ENCODE measurements at regions not wholly inside any gene's neighbourhood (a gene's known extent, or its start where the extent isn't known, plus 50 kb on each side); places are given as distances from the start of the nearest gene placed in this dataset.

DNA sequence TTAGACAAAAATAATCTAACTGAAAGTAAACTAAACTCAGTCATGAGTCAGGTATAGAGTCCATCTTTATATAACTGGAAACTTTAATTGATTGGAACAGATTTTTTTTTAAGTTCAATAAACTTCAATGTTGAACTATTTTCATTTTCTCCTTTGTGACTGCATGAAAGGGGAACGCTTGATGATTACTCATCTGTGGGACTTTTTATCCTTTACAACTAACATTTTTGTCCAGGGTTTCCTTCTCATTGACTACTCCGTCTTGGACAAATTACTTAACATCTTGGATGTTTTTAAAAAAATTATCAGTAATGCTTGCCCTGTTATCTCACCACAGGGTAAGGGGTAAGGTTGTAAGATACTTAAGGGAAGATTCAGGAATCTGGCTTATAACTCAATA lies 1658.4 kb downstream of the MAT2B start:
- TF ChIP-seq, protein P1, sequence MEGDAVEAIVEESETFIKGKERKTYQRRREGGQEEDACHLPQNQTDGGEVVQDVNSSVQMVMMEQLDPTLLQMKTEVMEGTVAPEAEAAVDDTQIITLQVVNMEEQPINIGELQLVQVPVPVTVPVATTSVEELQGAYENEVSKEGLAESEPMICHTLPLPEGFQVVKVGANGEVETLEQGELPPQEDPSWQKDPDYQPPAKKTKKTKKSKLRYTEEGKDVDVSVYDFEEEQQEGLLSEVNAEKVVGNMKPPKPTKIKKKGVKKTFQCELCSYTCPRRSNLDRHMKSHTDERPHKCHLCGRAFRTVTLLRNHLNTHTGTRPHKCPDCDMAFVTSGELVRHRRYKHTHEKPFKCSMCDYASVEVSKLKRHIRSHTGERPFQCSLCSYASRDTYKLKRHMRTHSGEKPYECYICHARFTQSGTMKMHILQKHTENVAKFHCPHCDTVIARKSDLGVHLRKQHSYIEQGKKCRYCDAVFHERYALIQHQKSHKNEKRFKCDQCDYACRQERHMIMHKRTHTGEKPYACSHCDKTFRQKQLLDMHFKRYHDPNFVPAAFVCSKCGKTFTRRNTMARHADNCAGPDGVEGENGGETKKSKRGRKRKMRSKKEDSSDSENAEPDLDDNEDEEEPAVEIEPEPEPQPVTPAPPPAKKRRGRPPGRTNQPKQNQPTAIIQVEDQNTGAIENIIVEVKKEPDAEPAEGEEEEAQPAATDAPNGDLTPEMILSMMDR (IDR thresholded peaks at IDR 0.05): no peak
- TF ChIP-seq POLR2A (IDR thresholded peaks at IDR 0.05): no peak

Measured in thyroid gland (tissue), 4 donors.